WERI-Rb-1 (cell line): ENCODE measurements at regions not wholly inside any gene's neighbourhood (a gene's known extent, or its start where the extent isn't known, plus 50 kb on each side); places are given as distances from the start of the nearest gene placed in this dataset.

Experiments used
- DNase-seq: peaks from one replicate; pipeline ENCODE4 v3.0.0-alpha.2; 2020
- H3K27ac ChIP-seq: fragments of 250-450 bp; sonication (Bioruptor Pico); 2 replicates; pipeline ENCODE4 v1.5.1; 2020; ENCODE audit warnings: mild to moderate bottlenecking, moderate library complexity
- H3K27me3 ChIP-seq: fragments of 250-450 bp; sonication (Bioruptor Pico); 2 replicates; pipeline ENCODE4 v1.5.1; 2021; ENCODE audit warnings: mild to moderate bottlenecking, low read depth, moderate library complexity; ENCODE audit not compliant: insufficient read depth, severe bottlenecking
- H3K36me3 ChIP-seq: fragments of 250-450 bp; sonication (Bioruptor Pico); 2 replicates; pipeline ENCODE4 v1.5.1; 2020; ENCODE audit warnings: mild to moderate bottlenecking, moderate library complexity
- H3K4me3 ChIP-seq: 2 replicates; pipeline ENCODE4 v1.5.1; 2011; ENCODE audit warnings: low read depth, mild to moderate bottlenecking, control low read depth, low read length
- H3K9me3 ChIP-seq: fragments of 250-450 bp; sonication (Bioruptor Pico); 2 replicates; pipeline ENCODE4 v1.5.1; 2021; ENCODE audit warnings: mild to moderate bottlenecking, moderate library complexity; ENCODE audit not compliant: severe bottlenecking
- TF ChIP-seq, protein P1 (sequence below): IDR thresholded peaks from 2 replicates; pipeline ENCODE4 v1.5.1; 2011; ENCODE audit warnings: low read depth, mild to moderate bottlenecking, control low read depth, inconsistent platforms, low read length

DNA sequence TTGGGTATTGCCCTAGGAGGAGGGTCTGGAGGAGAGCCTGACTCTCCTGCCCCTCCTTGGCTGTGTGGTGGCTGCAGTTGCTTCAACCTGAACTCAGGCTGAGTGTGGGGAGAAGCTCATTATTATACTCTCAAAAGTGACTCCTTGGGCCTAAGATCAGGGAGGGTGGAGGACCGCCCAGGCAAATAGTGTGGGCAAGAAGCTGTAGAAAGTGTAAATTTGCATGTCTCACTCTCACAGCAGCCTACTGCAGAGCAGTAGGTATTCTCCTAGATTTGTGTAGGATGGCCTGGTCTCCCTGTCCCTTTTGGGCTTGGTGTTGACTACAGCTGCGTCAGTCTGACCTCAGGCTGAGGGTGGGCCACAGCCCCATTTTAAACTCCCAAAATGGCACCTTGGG lies 156.1 kb downstream of the ZNF330 start:
- Histone ChIP-seq H3K27ac (no peak overlapping the region), H3K9me3 (peaks cover 5% of the 10 kb centered on the region), H3K27me3 (no peaks in the 10 kb centered on the region), H3K4me3 (no peak overlapping the region), H3K36me3 (no peaks in the 10 kb centered on the region)
- TF ChIP-seq, protein P1, sequence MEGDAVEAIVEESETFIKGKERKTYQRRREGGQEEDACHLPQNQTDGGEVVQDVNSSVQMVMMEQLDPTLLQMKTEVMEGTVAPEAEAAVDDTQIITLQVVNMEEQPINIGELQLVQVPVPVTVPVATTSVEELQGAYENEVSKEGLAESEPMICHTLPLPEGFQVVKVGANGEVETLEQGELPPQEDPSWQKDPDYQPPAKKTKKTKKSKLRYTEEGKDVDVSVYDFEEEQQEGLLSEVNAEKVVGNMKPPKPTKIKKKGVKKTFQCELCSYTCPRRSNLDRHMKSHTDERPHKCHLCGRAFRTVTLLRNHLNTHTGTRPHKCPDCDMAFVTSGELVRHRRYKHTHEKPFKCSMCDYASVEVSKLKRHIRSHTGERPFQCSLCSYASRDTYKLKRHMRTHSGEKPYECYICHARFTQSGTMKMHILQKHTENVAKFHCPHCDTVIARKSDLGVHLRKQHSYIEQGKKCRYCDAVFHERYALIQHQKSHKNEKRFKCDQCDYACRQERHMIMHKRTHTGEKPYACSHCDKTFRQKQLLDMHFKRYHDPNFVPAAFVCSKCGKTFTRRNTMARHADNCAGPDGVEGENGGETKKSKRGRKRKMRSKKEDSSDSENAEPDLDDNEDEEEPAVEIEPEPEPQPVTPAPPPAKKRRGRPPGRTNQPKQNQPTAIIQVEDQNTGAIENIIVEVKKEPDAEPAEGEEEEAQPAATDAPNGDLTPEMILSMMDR: no peak
- DNase-seq: no peak

DNA sequence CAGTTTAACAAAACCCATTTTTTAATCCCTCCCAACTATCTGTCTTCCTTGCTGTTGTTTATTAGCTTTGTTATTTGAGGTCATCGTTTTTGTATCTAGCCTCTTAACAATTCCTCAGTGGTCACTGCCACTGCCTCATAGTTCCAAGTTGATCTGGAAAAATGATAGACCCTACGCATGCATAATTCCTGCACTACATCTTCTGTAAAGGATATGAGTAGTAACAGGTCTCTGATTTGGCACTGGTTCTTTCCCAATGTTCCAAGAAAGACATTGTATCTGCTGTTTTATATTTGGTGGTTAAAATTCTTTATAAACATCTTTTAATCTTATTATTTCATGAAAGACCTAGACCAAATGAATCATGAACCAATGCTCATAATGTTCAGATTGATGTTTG lies 166.6 kb downstream of the ZNF330 start:
- Histone ChIP-seq H3K36me3 (no peaks in the 10 kb centered on the region), H3K9me3 (no peaks in the 10 kb centered on the region), H3K27ac (no peak overlapping the region), H3K27me3 (peaks cover 12% of the 10 kb centered on the region), H3K4me3 (no peak overlapping the region)
- TF ChIP-seq, protein P1: no peak
- DNase-seq: no peak

DNA sequence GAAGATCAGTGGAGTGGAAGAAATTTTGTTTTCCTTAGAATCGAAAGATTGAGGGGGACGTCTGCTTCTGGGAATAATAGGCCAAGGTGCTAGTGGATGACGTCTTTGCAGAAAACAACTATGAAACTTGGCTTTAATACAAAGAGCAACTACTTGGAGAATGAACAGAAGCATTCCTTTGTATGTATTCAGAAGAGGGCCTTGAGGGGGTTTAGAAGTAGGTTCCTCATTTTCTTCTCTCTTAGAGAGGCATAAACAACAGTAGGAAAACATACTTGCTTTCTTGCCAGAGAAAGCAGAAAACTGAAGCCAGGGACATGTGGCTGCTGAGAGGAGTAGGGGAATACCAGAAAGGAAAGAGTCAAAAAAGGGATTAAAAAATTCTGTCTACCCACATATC lies 167.8 kb downstream of the ZNF330 start:
- no peaks in the 10 kb centered on the region for H3K9me3 ChIP-seq
- peaks cover 12% of the 10 kb centered on the region for H3K27me3 ChIP-seq
- H3K27ac ChIP-seq: no peak overlapping the region
- TF ChIP-seq, protein P1: no peak
- no peaks in the 10 kb centered on the region for H3K36me3 ChIP-seq
- no peak for DNase-seq
- no peak overlapping the region for H3K4me3 ChIP-seq

DNA sequence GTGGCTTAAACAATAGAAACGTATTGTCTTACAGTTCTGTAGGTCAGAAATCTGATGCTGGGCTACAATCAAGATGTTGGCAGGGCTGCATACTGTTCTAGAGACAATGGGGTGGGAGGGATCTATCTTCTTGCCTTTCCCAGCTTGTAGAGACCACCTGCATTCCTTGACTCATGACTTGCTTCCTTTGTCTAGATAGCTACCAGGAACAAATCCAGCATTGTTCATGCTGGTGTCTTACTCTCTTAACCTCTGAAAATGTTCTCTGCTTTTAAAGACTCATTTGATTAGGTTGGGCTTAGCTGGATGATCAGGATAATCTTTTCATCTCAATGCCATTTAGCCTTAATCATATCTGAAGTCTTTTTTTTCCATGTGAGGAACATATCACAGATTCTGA lies 169.0 kb downstream of the ZNF330 start:
- Histone ChIP-seq H3K27ac (no peak overlapping the region), H3K9me3 (no peaks in the 10 kb centered on the region), H3K36me3 (no peaks in the 10 kb centered on the region), H3K4me3 (no peak overlapping the region), H3K27me3 (peaks cover 12% of the 10 kb centered on the region)
- no peak for DNase-seq
- TF ChIP-seq, protein P1: no peak

DNA sequence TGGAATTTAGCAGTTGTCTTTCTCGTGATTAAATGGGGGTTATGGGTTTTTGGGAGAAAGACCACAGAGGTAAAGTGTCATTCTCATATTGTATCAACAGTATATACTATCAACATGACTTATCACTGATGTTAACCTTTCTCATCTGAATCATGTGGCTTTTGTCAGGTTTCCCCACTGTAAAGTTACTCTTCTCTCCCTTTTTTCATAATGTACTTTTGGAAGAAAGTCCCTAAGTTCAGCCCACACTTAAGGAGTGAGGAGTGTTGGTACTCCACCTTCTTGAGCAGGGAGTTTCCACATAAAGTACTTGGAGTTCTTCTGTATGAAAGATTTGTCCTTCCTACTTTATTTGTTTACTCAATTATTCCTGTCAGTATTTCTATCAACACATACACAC lies 169.9 kb downstream of the ZNF330 start:
- H3K27me3 ChIP-seq: peaks cover 12% of the 10 kb centered on the region
- H3K36me3 ChIP-seq: no peaks in the 10 kb centered on the region
- TF ChIP-seq, protein P1: no peak
- H3K27ac ChIP-seq: no peak overlapping the region
- no peak for DNase-seq
- H3K9me3 ChIP-seq: no peaks in the 10 kb centered on the region
- no peak overlapping the region for H3K4me3 ChIP-seq

DNA sequence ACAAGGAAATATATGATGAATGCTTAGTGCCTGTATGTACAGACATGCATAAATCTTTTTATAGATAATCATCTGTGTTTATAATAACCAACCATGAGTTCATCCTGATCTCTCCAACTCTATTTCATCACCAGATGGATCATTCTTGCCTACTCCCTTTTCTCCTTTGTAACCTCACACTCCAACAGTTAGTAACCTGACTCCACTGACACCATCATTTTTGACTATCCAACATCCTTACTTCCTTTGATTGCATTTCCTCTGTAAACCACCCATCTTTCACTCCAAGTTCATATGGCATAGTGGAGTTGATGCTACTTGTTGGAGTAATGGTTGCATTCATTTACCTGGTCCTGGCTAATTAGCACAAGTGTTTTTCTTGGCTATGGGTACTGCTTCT lies 170.6 kb downstream of the ZNF330 start:
- Histone ChIP-seq H3K9me3 (no peaks in the 10 kb centered on the region), H3K27me3 (peaks cover 12% of the 10 kb centered on the region), H3K27ac (no peak overlapping the region), H3K4me3 (no peak overlapping the region), H3K36me3 (no peaks in the 10 kb centered on the region)
- no peak for DNase-seq
- TF ChIP-seq, protein P1: no peak
